ENCODE measurements at regions not wholly inside any gene's neighbourhood (a gene's known extent, or its start where the extent isn't known, plus 50 kb on each side); places are given as distances from the start of the nearest gene placed in this dataset.

GRCh38 chrX:124796989-124797388, 450.6 kb downstream of the SH2D1A start:
- no peak for TF ChIP-seq CTCF (IDR thresholded peaks at IDR 0.05 in 8 of 11, conservative IDR thresholded peaks at IDR 0.05 in 3 of 11)
- no peak for TF ChIP-seq POLR2A (IDR thresholded peaks at IDR 0.05)
